Mesendoderm (in vitro differentiated cells): ENCODE measurements at regions not wholly inside any gene's neighbourhood (a gene's known extent, or its start where the extent isn't known, plus 50 kb on each side); places are given as distances from the start of the nearest gene placed in this dataset.

Source experiments
- DNase-seq: peaks from one replicate; pipeline ENCODE4 v3.0.0; 2013
- H2AK5ac ChIP-seq: 2 replicates; pipeline ENCODE4 v1.6.1; 2013; ENCODE audit warnings: low read length, inconsistent platforms
- H2BK120ac ChIP-seq: 2 replicates; pipeline ENCODE4 v1.6.1; 2013; ENCODE audit warnings: low read depth, mild to moderate bottlenecking, low read length, moderate library complexity, mixed read lengths
- H2BK15ac ChIP-seq: replicated peaks from 2 replicates; pipeline ENCODE4 v1.6.1; 2013; ENCODE audit warnings: low read depth, mild to moderate bottlenecking, moderate library complexity
- H2BK5ac ChIP-seq: 2 replicates; pipeline ENCODE4 v1.6.1; 2013; ENCODE audit warnings: low read length, inconsistent platforms
- H3K18ac ChIP-seq: 2 replicates; pipeline ENCODE4 v1.6.1; 2013; ENCODE audit warnings: mild to moderate bottlenecking, low read length, mixed read lengths
- H3K23ac ChIP-seq: one replicate; pipeline ENCODE4 v1.6.1; 2013; ENCODE audit warnings: low read length
- H3K27ac ChIP-seq: 2 replicates; pipeline ENCODE4 v1.5.1; 2013; ENCODE audit warnings: low read depth, mild to moderate bottlenecking, inconsistent platforms, low read length, moderate library complexity
- H3K27me3 ChIP-seq: 2 replicates; pipeline ENCODE4 v1.6.1; 2013; ENCODE audit warnings: low read length, control low read depth, mild to moderate bottlenecking, inconsistent platforms; ENCODE audit not compliant: insufficient read depth, poor library complexity
- H3K36me3 ChIP-seq: 2 replicates; pipeline ENCODE4 v1.6.1; 2013; ENCODE audit warnings: low read length, inconsistent platforms; ENCODE audit not compliant: control insufficient read depth, insufficient read depth
- H3K4ac ChIP-seq: one replicate; pipeline ENCODE4 v1.6.1; 2013; ENCODE audit warnings: low read depth, mild to moderate bottlenecking, low read length, moderate library complexity
- H3K4me1 ChIP-seq: 2 replicates; pipeline ENCODE4 v1.6.1; 2013; ENCODE audit warnings: low read depth, low read length, inconsistent platforms; ENCODE audit not compliant: control insufficient read depth
- H3K4me2 ChIP-seq: 2 replicates; pipeline ENCODE4 v1.6.1; 2013; ENCODE audit warnings: low read length
- H3K4me3 ChIP-seq: 2 replicates; pipeline ENCODE4 v1.5.1; 2013; ENCODE audit warnings: mild to moderate bottlenecking, low read length
- H3K56ac ChIP-seq: one replicate; pipeline ENCODE4 v1.6.1; 2013; ENCODE audit warnings: low read length
- H3K79me1 ChIP-seq: 2 replicates; pipeline ENCODE4 v1.6.1; 2013; ENCODE audit warnings: low read length, inconsistent platforms
- H3K79me2 ChIP-seq: 2 replicates; pipeline ENCODE4 v1.6.1; 2013; ENCODE audit warnings: mild to moderate bottlenecking, low read length; ENCODE audit not compliant: control insufficient read depth, insufficient read depth
- H3K9ac ChIP-seq: 2 replicates; pipeline ENCODE4 v1.6.1; 2013; ENCODE audit warnings: low read length, inconsistent platforms
- H4K5ac ChIP-seq: one replicate; pipeline ENCODE4 v1.6.1; 2013; ENCODE audit warnings: low read length
- H4K8ac ChIP-seq: one replicate; pipeline ENCODE4 v1.6.1; 2013; ENCODE audit warnings: low read depth, mild to moderate bottlenecking, control low read depth, low read length, moderate library complexity
- WGBS: extraction: QIAGEN DNeasy Blood & Tissue Kit; methylation state at CpG from one replicate; pipeline ENCODE4 v1.1.7; 2013; ENCODE audit warnings: low lambda C conversion rate, missing lambda C conversion rate; ENCODE audit not compliant: insufficient coverage; ENCODE audit errors: extremely low coverage; 5-methylcytosine and 5-hydroxymethylcytosine counted together

DNA sequence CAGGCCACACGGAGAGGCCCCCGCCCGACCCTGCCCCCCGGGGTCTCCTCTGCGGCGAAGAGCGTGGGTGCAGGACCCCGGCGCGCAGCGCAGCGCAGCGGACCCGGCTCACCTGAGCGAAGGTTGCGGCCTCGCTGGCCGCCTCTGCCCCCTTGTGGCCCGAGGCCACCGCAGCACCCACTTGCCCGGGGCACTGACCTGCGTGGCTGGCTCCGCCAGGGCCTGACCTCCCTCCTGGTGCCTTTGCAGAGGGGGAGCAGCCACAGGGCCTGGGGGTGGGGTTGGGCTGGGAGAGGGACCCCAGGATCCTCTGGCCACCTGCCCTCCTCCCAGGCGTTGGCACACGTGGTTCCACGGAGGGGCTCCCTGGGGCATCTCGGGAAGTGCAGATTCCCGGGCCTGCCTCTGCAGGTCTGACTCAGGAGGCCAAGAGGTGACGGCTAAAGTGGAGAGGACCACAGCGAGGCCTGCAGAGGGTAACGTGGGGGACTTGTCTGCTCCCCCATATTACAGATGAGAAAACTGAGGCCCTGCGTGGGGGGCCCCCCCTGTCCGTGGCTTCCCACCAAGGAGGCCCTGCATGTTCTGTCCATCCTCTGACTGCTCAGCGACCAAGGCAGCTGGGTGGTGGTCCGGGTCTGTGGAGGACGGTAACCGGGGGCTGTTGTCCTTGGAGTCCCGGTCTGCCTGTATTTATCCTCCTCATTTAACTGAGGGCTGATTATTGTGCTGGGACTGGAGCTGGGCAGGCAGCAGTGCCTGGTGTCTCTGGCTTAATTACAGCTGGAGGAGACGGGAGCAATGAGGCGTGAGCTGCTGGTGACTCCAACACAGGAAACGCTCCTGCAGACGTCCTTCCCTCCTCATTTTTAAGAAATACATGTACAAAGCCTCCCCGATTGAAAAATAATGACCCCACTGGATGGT, 67.9 kb upstream of the BEGAIN start:
- no peak overlapping the region for H3K4ac ChIP-seq
- no peak overlapping the region for H2BK15ac ChIP-seq
- no peak overlapping the region for H3K18ac ChIP-seq
- peak; percentile 37 for DNase-seq
- H3K4me1 ChIP-seq, result no peaks in the 10 kb centered on the region
- no peaks in the 10 kb centered on the region for H3K79me1 ChIP-seq
- H3K4me2 ChIP-seq, result no peak overlapping the region
- H3K27me3 ChIP-seq, result no peaks in the 10 kb centered on the region
- no peak overlapping the region for H3K56ac ChIP-seq
- no peak overlapping the region for H2AK5ac ChIP-seq
- no peaks in the 10 kb centered on the region for H3K79me2 ChIP-seq
- no CpG with 5 or more reads among the region's 43 CpGs for WGBS
- H3K36me3 ChIP-seq, result no peaks in the 10 kb centered on the region
- no peak overlapping the region for H3K27ac ChIP-seq
- no peak overlapping the region for H4K8ac ChIP-seq
- H2BK5ac ChIP-seq, result no peak overlapping the region
- no peak overlapping the region for H4K5ac ChIP-seq
- no peak overlapping the region for H2BK120ac ChIP-seq
- no peak overlapping the region for H3K9ac ChIP-seq
- no peak overlapping the region for H3K4me3 ChIP-seq
- H3K23ac ChIP-seq, result no peak overlapping the region

DNA sequence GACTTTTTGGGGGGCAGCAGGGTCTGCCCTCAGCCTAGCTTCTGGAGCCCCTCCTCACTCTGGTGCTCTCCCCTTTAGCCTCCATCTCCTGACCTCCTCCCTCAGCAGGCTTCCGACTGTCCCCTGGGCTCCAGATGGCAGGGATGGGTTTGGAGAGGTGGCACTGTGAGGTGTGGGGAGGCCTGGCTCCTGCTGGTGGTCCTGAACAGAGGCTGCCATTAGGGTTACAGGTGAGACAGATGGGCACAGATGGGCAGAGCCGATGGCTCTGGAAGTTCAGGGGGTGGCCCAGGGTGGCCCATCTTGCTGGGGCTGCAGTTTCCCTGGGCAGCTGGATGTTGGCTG, 68.5 kb upstream of the BEGAIN start:
- no peak for DNase-seq
- Histone ChIP-seq H3K27ac (no peak overlapping the region), H3K18ac (no peak overlapping the region), H2AK5ac (no peak overlapping the region), H2BK5ac (no peak overlapping the region), H4K5ac (no peak overlapping the region), H3K4me1 (no peaks in the 10 kb centered on the region), H3K36me3 (no peaks in the 10 kb centered on the region), H3K56ac (no peak overlapping the region), H3K4me2 (no peak overlapping the region), H3K79me1 (no peaks in the 10 kb centered on the region), H3K27me3 (no peaks in the 10 kb centered on the region), H3K4ac (no peak overlapping the region), H2BK15ac (no peak overlapping the region), H3K23ac (no peak overlapping the region), H2BK120ac (no peak overlapping the region), H3K79me2 (no peaks in the 10 kb centered on the region), H3K4me3 (no peak overlapping the region), H3K9ac (no peak overlapping the region), H4K8ac (no peak overlapping the region)
- no CpG with 5 or more reads among the region's 2 CpGs for WGBS

DNA sequence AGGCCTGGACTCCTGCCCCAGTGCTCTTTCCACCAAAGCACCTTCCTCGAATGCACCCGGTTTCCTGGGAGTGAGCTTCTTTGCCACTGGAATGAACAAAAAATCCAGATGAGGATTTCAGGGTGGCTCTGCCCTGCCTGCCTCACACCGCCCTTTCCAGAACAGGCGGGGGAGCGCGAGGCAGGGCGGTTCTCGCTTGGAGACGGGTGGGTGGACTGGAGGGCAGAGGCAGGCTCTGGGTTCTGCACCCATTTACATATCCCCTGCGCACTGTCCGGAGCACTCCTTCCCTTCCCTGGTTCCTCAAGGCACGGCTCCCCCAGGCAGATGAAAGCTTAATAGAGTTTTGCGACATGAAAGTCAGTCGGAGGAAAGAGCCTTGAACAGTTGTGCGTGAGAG, 69.7 kb upstream of the DLK1 start:
- Histone ChIP-seq H3K4me3 (no peak overlapping the region), H4K8ac (no peak overlapping the region), H3K27me3 (no peaks in the 10 kb centered on the region), H3K36me3 (no peaks in the 10 kb centered on the region), H2AK5ac (no peak overlapping the region), H2BK5ac (no peak overlapping the region), H3K79me2 (no peaks in the 10 kb centered on the region), H3K79me1 (no peaks in the 10 kb centered on the region), H4K5ac (no peak overlapping the region), H2BK120ac (no peak overlapping the region), H3K4me1 (no peaks in the 10 kb centered on the region), H3K27ac (no peak overlapping the region), H3K9ac (no peak overlapping the region), H3K18ac (no peak overlapping the region), H3K56ac (no peak overlapping the region), H3K4ac (no peak overlapping the region), H3K4me2 (no peak overlapping the region), H3K23ac (no peak overlapping the region), H2BK15ac (no peak overlapping the region)
- DNase-seq, result no peak
- no CpG with 5 or more reads among the region's 15 CpGs for WGBS

DNA sequence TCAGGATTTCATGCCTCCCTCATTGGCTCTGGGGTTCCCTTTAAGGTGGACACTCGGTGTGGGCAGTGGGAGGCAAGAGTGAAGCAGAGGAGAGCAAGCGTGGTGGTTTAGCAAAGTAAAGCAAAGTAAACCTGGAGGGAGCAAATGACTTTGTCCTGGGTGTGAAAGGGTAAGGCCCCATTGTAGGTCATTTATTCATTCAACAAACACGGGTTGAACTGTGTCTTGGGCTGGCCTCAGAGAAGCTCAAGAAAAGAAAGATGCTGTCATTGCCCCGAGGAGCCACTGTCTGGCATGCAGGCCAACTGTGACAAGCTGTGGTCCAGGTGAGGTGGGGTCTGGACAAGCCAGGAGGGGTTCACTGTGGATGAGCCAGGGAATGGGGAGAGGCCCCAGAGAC, 68.9 kb upstream of the DLK1 start:
- no peaks in the 10 kb centered on the region for H3K4me1 ChIP-seq
- no CpG with 5 or more reads among the region's 4 CpGs for WGBS
- H3K79me1 ChIP-seq, result no peaks in the 10 kb centered on the region
- H3K18ac ChIP-seq, result no peak overlapping the region
- no peak overlapping the region for H2AK5ac ChIP-seq
- H4K5ac ChIP-seq, result no peak overlapping the region
- no peak overlapping the region for H3K4me3 ChIP-seq
- no peak overlapping the region for H4K8ac ChIP-seq
- no peak overlapping the region for H3K4me2 ChIP-seq
- H2BK15ac ChIP-seq, result no peak overlapping the region
- no peak overlapping the region for H3K9ac ChIP-seq
- H3K27ac ChIP-seq, result no peak overlapping the region
- H3K27me3 ChIP-seq, result no peaks in the 10 kb centered on the region
- H3K56ac ChIP-seq, result no peak overlapping the region
- H2BK5ac ChIP-seq, result no peak overlapping the region
- no peaks in the 10 kb centered on the region for H3K79me2 ChIP-seq
- H3K23ac ChIP-seq, result no peak overlapping the region
- no peaks in the 10 kb centered on the region for H3K36me3 ChIP-seq
- no peak overlapping the region for H2BK120ac ChIP-seq
- no peak overlapping the region for H3K4ac ChIP-seq
- DNase-seq, result no peak

DNA sequence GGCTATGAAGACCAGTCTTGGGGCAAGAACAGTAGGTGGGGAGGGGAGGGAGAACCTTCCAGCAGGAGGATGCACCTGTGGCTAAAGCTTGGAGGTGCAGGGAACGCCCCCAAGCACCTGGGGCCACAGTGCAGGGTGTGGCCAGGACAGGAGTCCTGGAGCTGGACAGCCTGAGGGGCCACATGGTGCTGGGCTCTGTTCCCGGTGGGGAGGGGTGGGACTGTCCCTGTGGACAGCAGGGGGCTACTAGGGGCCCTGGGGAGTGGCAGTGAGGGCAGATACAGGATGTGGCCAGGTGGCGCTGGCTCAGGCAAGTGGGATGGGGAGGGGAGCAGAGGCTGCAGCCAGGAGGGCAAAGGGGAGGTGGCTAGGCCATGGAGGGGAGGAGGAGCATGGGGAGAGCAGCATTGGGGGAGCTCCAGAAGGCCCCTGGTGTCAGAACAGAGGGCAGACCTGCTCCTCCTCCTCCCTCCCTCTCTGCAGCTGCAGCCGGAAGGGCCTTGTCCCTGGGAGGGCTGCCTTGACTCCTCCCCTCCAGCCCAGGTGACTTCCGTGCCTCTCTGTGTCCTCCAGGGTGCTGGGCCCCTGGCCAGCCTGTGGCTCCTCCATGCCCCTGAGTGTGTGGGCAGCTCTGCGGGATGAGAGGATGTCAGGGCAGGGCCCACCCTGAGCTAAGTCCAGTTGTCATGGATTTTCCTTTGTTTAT, 68.4 kb upstream of the DLK1 start:
- Histone ChIP-seq H3K79me2 (no peaks in the 10 kb centered on the region), H3K9ac (no peak overlapping the region), H2BK120ac (no peak overlapping the region), H4K5ac (no peak overlapping the region), H3K79me1 (no peaks in the 10 kb centered on the region), H3K4me1 (no peaks in the 10 kb centered on the region), H3K18ac (no peak overlapping the region), H4K8ac (no peak overlapping the region), H3K27ac (no peak overlapping the region), H3K36me3 (no peaks in the 10 kb centered on the region), H3K23ac (no peak overlapping the region), H2BK15ac (no peak overlapping the region), H2BK5ac (no peak overlapping the region), H3K4me2 (no peak overlapping the region), H2AK5ac (no peak overlapping the region), H3K56ac (no peak overlapping the region), H3K4me3 (no peak overlapping the region), H3K4ac (no peak overlapping the region), H3K27me3 (no peaks in the 10 kb centered on the region)
- WGBS, result no CpG with 5 or more reads among the region's 6 CpGs
- DNase-seq, result peak; percentile 48
